GM06990 (cell line): ENCODE measurements at regions not wholly inside any gene's neighbourhood (a gene's known extent, or its start where the extent isn't known, plus 50 kb on each side); places are given as distances from the start of the nearest gene placed in this dataset.
"Not testable (repeated sequence)": the region's sequence is repeated elsewhere in the genome, so short reads cannot be mapped to it uniquely, and the experiment has no call there.

Source experiments
- DNase-seq: peaks from one replicate; pipeline ENCODE4 v3.0.0-alpha.2; 2011; ENCODE audit not compliant: insufficient read length; ENCODE audit errors: extremely low read depth
- H3K27me3 ChIP-seq: replicated peaks from 2 replicates; pipeline ENCODE4 v1.6.0; 2011; ENCODE audit warnings: low read length; ENCODE audit not compliant: control insufficient read depth, insufficient read depth
- H3K36me3 ChIP-seq: 2 replicates; pipeline ENCODE4 v1.5.1; 2011; ENCODE audit warnings: low read length; ENCODE audit not compliant: control insufficient read depth, insufficient read depth
- H3K4me3 ChIP-seq: replicated peaks from 2 replicates; pipeline ENCODE4 v1.5.1; 2011; ENCODE audit warnings: low read depth, mild to moderate bottlenecking, control low read depth, low read length
- TF ChIP-seq, protein P1 (sequence below): IDR thresholded peaks from 2 replicates; pipeline ENCODE4 v1.5.1; 2011; ENCODE audit warnings: low read length, control low read depth, mild to moderate bottlenecking, inconsistent platforms; ENCODE audit not compliant: insufficient read depth, poor library complexity, severe bottlenecking

DNA sequence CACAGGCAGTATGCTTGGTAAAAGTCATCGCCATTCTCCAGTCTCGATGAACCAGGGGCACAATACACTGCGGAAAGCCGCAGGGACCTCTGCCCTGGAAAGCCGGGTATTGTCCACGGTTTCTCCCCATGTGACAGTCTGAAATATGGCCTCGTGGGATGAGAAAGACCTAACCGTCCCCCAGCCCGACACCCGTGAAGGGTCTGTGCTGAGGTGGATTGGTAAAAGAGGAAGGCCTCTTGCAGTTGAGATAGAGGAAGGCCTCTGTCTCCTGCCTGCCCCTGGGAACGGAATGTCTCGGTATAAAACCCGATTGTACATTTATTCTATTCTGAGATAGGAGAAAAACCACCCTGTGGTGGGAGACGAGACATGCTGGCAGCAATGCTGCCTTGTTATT lies 149.1 kb downstream of the TMEM121 start:
- not testable (repeated sequence) for H3K4me3 ChIP-seq, DNase-seq, H3K36me3 ChIP-seq, H3K27me3 ChIP-seq

DNA sequence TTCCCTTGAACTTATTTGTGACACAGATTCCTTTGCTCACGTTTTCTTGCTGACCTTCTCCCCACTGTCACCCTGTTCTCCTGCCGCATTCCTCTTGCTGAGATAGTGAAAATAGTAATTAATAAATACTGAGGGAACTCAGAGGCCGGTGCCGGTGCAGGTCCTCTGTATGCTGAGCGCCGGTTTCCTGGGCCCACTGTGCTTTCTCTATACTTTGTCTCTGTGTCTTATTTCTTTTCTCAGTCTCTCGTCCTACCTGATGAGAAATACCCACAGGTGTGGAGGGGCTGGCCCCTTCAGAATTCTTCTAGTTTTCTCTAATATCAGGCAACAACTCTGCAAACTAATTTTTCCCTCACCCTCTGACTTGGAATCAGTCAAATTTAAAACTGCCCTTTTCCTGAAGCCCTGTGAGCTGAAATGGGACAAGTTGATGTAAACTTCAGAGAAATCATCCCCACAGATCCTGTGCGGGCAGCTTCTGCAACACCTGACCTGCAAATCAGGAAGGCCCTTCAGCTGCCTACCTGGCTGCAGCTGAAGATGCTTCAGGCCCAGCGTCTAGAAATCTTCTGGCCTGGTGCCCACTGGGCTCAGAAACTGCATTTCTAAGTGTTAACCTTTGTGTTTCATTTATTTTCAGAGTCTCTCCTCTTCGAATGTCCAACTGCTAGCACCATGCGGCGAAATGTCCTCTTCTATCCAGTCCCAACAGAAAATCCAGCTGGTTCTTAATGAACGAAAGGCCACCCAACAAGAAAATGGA lies 149.7 kb downstream of the TMEM121 start:
- H3K4me3 ChIP-seq, DNase-seq, H3K27me3 ChIP-seq, H3K36me3 ChIP-seq: not testable (repeated sequence)

DNA sequence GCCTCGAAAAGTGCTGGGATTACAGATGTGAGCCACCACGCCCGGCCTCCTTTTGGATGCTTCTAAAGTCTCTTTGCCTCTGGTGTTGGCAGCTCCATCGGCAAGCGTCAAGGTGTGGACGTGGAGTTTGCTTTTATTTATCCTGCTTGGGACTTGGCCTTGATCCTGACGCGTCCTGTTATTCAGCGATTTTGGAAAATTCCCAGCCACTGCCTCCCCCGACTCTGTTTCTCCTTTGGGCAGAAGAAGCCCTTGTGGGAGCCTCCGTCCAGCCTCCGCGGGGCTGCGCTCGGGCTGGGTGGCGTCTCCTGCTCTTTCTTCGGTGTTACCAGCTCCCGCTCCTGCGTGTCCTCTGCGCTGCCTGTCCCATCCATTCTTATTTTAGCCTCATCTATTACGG lies 151.7 kb downstream of the TMEM121 start:
- not testable (repeated sequence) for DNase-seq, H3K27me3 ChIP-seq, H3K36me3 ChIP-seq, H3K4me3 ChIP-seq

DNA sequence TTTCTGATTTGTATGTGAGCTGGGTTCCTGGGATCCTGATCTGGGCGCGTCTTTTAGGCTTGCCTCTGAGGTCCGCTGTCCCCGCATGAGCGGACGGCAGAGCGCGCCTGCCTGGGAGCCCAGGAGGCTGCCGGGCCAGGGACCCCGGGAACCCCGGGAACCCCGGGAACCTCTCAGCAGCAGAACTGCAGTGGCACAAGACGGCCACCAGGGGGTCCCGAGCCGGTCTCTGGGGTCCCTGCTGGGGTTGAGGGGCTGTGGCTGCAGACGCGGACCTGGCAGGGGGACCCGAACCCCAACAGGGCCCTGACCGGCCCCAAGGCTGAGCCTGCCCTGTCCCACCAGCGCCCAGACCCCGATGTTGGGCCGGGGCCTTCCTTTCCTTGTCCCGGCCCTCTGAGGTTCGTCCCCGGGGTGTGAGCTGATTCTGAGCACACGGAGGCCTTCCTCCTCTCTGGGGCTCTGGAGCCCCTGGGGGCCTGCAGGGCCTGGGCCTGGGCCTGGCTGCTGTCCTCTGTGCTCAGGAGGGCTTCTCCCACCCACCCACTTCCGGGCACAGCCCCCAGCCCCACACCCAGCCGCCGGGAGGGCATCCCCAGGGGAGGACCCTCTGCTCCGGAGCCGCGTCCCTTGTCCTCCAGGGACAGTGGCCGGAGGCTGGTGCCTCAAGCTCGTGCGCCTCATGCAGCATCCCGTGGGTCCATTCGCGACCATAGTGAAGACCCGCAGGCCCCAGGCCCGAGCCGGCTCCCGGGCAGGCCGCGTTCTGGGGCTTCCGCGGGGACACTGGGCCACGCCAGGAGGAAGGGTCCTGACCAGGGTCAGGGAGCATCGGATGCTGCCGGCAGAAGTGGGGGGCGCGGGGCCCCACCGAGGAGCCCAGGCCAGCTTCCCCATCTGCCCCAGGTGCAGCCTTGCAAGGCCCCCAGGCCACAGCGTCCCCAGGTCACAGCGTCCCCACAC lies 152.9 kb downstream of the TMEM121 start:
- TF ChIP-seq, protein P1, sequence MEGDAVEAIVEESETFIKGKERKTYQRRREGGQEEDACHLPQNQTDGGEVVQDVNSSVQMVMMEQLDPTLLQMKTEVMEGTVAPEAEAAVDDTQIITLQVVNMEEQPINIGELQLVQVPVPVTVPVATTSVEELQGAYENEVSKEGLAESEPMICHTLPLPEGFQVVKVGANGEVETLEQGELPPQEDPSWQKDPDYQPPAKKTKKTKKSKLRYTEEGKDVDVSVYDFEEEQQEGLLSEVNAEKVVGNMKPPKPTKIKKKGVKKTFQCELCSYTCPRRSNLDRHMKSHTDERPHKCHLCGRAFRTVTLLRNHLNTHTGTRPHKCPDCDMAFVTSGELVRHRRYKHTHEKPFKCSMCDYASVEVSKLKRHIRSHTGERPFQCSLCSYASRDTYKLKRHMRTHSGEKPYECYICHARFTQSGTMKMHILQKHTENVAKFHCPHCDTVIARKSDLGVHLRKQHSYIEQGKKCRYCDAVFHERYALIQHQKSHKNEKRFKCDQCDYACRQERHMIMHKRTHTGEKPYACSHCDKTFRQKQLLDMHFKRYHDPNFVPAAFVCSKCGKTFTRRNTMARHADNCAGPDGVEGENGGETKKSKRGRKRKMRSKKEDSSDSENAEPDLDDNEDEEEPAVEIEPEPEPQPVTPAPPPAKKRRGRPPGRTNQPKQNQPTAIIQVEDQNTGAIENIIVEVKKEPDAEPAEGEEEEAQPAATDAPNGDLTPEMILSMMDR = peak; percentile 3
- not testable (repeated sequence) for H3K27me3 ChIP-seq, DNase-seq, H3K36me3 ChIP-seq
- peak overlapping the region; percentile 43 for H3K4me3 ChIP-seq

DNA sequence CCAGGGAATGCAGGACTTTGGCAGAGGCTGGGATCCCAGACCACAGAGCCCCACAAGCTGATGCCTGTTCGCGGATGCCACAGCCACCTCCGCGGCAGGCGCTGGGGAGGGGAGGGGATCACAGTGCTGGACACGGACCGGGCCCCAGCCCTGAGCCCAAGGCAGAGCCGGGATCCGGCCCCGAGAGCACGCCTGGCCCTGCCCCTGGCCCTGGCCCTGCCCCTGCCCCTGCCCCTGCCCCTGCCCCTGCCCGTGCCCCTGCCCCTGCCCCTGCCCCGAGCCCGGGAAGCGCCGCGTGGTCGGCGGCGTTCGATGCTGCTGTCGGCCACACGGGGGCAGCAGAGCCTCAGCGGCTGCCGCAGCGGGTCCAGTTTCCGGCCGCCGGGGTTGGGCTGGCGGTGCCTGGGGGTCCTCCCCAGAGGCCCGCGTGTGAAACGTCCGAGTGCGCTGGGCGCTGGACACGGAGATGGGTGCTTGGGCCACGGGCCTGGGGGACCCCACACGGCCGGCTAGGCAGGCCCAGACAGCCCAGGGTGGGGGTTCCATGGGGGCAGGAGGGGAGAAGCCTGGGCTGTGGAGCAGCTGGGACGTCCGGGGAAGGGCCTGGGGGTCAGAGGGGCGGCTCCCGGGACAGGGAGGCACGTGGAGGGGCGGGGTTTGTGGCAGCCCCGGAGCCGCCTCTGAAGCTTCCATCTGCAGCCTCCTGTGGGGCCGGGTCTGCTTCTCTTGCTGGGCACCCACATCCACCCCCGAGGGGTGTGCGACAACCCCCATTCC lies 153.8 kb downstream of the TMEM121 start:
- not testable (repeated sequence) for H3K36me3 ChIP-seq, DNase-seq, H3K27me3 ChIP-seq
- H3K4me3 ChIP-seq = peak overlapping the region; percentile 43

DNA sequence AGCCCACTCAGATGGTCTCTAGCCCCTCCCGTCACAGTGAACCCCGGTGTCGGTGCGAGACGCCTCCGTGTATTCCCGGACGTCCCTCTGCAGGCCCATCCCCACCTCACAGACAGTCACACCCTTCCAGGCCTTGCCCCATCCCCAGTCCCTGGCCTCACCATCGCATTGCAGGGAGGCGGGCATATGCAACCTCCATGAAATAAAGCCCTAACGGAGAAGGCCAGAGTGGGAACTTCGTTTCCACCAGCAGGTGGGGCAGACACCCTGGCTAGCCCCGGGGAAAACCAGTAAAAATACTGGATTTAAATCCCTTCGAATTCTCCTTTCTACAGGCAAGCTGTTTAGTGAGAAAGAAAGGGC lies 154.3 kb downstream of the TMEM121 start:
- not testable (repeated sequence) for DNase-seq, H3K4me3 ChIP-seq, H3K36me3 ChIP-seq, H3K27me3 ChIP-seq

DNA sequence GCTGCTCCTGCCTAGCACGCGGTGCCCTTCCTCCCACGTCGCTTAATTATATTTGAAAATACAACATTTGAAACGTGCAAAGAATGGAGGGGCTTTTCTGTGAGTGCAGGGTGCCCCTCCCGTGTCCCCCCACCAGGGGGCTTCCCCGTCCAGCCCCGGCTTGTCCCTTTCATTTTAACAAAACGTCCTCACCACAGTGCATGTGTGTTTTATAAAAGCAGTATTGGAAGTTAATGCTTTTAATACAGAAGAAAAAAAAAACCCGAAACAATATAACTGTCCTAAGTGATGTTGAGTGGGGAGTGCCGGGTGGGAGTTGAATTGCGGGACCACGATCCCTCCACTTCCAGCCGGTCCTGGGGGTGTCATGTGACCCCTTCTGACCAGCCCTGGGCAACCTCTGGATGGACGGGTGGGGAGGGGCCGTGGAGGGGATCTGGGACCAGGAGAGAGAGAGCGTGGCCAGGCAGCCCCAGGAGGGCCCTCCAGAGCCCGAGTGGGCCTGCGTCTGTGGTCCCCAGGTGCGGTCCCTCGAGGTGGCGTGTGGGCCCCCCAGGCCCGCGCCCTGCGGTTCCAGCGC lies 155.3 kb downstream of the TMEM121 start:
- not testable (repeated sequence) for H3K4me3 ChIP-seq, H3K27me3 ChIP-seq, H3K36me3 ChIP-seq, DNase-seq

DNA sequence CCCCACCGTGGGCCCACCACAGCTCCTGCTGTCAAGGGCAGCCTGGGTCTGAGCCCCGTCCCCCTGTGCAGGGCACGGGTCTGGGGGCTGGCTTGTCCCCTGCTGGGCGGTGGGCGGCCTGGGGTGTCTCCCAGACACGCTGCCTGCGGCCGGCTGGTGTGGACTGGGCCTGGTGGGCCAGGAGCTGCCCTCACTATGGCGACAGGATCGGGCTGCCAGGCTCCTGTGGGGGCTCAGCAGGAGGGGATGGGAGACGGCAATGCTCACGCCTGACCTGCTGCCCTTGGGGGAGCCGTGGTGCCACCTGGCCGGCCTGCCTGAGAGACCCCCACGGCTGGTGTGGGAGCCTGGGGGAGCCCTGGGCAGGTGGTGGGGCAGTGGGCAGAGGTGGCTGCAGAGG lies 156.1 kb downstream of the TMEM121 start:
- H3K36me3 ChIP-seq, H3K27me3 ChIP-seq, H3K4me3 ChIP-seq, DNase-seq: not testable (repeated sequence)
